ENCODE measurements at regions not wholly inside any gene's neighbourhood (a gene's known extent, or its start where the extent isn't known, plus 50 kb on each side); places are given as distances from the start of the nearest gene placed in this dataset.

DNA sequence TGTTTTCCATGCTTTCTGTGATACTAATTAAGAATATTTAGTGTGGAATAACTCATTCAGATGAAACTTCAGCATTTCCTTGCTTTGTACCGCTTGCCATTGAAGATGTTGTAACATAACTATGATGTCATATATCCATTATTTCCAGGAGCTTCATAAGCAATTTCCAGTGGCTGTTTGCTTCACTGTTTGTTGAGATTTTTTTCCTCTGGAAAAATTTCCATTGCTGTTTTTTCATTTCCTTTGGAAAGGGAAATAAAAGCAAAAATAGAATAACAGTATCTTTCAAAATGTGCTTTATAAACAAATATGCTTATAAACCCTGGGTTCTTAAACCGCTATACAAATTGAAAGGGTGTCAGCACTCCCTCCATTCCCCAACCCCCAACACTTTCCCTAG is 319.6 kb upstream of the SEMA6D start:
- Mint-ChIP-seq H3K27me3 (no peaks in the 10 kb centered on the region), H3K4me3 (no peak overlapping the region)

DNA sequence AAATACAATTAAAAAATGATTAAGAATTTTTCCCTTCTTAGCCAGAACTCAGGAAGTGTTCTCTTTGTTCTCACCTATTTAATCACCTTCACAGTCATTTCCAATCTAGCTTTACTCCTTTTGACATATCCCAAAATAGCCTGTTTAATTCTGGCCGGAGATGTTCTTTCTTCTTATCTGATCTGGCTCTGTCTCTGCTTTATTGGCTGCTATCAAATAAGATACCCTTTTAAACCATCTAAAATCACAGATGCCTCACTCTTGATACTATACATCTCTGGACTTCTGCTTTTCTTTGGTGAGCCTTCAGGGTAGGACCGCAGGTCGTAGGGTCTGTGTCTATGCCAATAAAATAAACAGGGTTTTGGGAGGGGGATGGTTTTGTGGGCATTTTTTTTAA is 319.2 kb upstream of the SEMA6D start:
- ATAC-seq (replicated peaks), result no peak
- H3K36me3 Mint-ChIP-seq (ENCODE audit: low read depth), result no peaks in the 10 kb centered on the region
- no peak overlapping the region for H3K4me3 Mint-ChIP-seq
- H3K27ac Mint-ChIP-seq, result no peak overlapping the region
- H3K4me1 Mint-ChIP-seq, result no peaks in the 10 kb centered on the region
- no peaks in the 10 kb centered on the region for H3K27me3 Mint-ChIP-seq
- H3K9me3 Mint-ChIP-seq, result no peaks in the 10 kb centered on the region

More for the DNA sequence above, 319.6 kb upstream of the SEMA6D start:
- no peaks in the 10 kb centered on the region for H3K4me1 Mint-ChIP-seq
- no peak overlapping the region for H3K27ac Mint-ChIP-seq
- H3K9me3 Mint-ChIP-seq, result no peaks in the 10 kb centered on the region
- no peaks in the 10 kb centered on the region for H3K36me3 Mint-ChIP-seq (ENCODE audit: low read depth)
- ATAC-seq (replicated peaks), result no peak

DNA sequence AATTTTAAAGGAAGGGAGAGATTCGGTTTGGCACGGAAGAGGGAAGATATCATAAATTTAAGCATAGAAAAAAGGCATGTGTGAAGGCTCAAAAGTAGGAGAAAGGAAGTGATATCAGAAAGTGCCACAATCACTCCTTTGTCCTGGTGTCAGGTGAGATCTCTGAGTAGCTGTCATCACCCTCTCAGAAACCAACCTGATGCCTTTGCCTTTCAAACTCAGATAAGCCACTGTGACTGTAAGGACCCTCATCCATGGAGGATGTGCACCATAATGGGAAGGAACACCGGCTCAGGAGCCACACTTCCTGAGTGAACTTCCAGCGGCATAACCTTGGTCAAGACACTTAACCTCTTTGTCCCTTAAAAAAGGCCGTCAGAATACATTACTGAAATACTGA is 318.7 kb upstream of the SEMA6D start:
- H3K36me3 Mint-ChIP-seq (ENCODE audit: low read depth), result no peaks in the 10 kb centered on the region
- H3K27ac Mint-ChIP-seq, result no peak overlapping the region
- H3K27me3 Mint-ChIP-seq, result no peaks in the 10 kb centered on the region
- no peak for ATAC-seq (replicated peaks)
- H3K4me1 Mint-ChIP-seq, result no peaks in the 10 kb centered on the region
- H3K4me3 Mint-ChIP-seq, result no peak overlapping the region
- no peaks in the 10 kb centered on the region for H3K9me3 Mint-ChIP-seq

DNA sequence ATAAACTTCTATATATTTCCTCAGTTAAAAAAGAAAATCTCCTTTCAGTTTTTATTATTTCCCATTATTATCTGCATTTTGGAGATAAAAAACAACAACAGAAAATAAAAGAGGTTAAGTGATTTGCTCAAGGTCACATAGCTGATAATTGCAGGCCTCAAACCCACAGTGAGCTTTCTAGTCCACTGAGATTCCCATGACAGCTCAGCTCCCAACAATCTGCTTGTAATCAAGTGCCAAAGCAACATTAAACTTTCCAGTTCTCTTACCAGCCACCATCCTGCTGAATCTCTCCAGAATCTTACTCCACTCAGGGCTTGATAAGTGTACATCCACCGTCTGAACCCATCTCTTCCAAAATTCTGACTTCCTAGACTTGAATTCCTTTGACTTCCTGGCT is 318.2 kb upstream of the SEMA6D start:
- H3K9me3 Mint-ChIP-seq, result no peaks in the 10 kb centered on the region
- no peak overlapping the region for H3K4me3 Mint-ChIP-seq
- H3K36me3 Mint-ChIP-seq (ENCODE audit: low read depth), result no peaks in the 10 kb centered on the region
- no peaks in the 10 kb centered on the region for H3K4me1 Mint-ChIP-seq
- ATAC-seq (replicated peaks), result no peak
- no peaks in the 10 kb centered on the region for H3K27me3 Mint-ChIP-seq
- no peak overlapping the region for H3K27ac Mint-ChIP-seq

DNA sequence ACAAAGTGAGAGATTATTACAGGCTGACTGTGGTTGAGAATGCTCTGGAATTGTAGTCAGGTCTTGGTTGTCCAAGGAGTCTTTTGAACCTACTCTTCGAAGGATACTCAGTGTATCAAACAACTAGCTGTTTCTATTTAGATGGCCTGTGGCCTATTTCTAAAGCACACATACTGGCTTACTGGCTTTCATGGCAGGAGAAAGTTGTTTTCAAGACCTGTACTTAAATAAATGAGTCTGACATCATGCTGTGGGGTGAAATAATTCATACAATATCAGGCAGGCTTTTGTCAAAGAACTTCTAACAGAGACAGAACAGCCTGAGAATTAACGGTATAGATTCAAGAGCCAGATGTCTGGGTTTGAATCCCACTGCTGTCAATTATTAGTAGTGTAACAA is 316.7 kb upstream of the SEMA6D start:
- ATAC-seq (replicated peaks), result no peak
- no peak overlapping the region for H3K4me3 Mint-ChIP-seq
- no peaks in the 10 kb centered on the region for H3K27me3 Mint-ChIP-seq
- no peaks in the 10 kb centered on the region for H3K4me1 Mint-ChIP-seq
- no peak overlapping the region for H3K27ac Mint-ChIP-seq
- H3K9me3 Mint-ChIP-seq, result no peaks in the 10 kb centered on the region
- no peaks in the 10 kb centered on the region for H3K36me3 Mint-ChIP-seq (ENCODE audit: low read depth)

DNA sequence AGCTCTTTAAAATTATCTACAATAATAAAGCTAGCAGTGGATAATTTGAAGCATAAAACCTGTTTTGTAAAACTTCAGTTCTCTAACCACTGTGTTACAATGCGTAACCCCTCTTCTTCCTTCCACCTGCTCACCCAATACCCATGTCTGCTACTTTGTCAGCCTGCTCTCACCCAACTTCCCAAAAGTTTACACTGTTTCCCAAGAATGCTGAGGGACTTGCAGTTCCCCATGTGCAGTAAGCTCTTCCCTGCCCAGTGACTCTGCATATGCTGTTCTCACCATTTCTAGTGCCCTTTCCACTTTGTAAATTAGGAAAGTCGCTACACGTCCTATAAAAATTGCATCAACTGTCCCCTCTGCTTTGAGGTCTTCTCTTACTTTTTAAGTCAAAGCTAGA is 315.9 kb upstream of the SEMA6D start:
- Mint-ChIP-seq H3K27me3 (no peaks in the 10 kb centered on the region), H3K36me3 (ENCODE audit: low read depth) (no peaks in the 10 kb centered on the region), H3K4me3 (no peak overlapping the region)

DNA sequence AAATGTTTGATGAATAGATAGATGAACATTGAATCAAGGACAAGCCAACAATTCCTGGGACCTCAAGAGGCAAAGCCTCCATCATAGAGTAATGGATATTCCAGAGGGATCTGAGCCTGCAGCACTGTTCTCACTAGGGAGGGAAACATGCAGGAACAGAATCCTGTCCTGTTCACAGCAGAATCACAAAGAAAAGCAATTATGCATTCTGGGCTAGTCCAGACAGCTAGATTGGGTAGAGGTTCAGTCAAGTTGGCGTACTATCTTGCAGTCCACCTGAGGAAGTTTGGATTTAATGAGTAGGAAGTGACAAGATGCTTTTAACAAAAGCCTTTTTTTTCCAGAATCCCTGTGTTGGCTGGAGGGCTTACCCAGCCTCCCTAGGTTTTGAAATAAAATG is 314.5 kb upstream of the SEMA6D start:
- H3K9me3 Mint-ChIP-seq, result no peaks in the 10 kb centered on the region
- no peak overlapping the region for H3K27ac Mint-ChIP-seq
- no peak for ATAC-seq (replicated peaks)
- H3K36me3 Mint-ChIP-seq (ENCODE audit: low read depth), result no peaks in the 10 kb centered on the region
- H3K4me1 Mint-ChIP-seq, result no peaks in the 10 kb centered on the region
- no peaks in the 10 kb centered on the region for H3K27me3 Mint-ChIP-seq
- no peak overlapping the region for H3K4me3 Mint-ChIP-seq

More for the DNA sequence above, 315.9 kb upstream of the SEMA6D start:
- ATAC-seq (replicated peaks), result no peak
- Mint-ChIP-seq H3K4me1 (no peaks in the 10 kb centered on the region), H3K9me3 (no peaks in the 10 kb centered on the region), H3K27ac (no peak overlapping the region)

DNA sequence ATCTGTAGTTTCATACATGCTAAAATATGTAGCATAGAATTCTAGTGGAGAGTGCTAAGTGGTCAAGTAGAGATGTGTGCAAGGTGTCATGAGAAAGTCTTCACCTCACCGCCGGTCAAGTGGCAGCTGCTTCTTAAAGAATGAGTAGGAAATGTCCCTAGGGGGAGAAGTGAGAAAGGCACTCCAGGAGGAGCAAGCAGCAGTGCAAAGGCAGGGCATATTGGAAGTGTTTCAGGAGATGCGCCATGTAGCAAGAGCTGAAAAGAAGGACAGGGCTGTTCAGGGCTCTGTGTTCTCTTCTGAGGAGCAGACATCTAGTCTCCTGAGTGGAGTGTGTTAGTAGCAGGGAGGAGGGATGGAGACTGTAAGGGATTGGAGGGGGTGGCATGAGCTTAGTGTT is 312.4 kb upstream of the SEMA6D start:
- no peak overlapping the region for H3K4me3 Mint-ChIP-seq
- H3K27ac Mint-ChIP-seq, result no peak overlapping the region
- H3K36me3 Mint-ChIP-seq (ENCODE audit: low read depth), result no peaks in the 10 kb centered on the region
- H3K9me3 Mint-ChIP-seq, result no peaks in the 10 kb centered on the region
- H3K27me3 Mint-ChIP-seq, result no peaks in the 10 kb centered on the region
- H3K4me1 Mint-ChIP-seq, result no peaks in the 10 kb centered on the region
- ATAC-seq (replicated peaks), result no peak

DNA sequence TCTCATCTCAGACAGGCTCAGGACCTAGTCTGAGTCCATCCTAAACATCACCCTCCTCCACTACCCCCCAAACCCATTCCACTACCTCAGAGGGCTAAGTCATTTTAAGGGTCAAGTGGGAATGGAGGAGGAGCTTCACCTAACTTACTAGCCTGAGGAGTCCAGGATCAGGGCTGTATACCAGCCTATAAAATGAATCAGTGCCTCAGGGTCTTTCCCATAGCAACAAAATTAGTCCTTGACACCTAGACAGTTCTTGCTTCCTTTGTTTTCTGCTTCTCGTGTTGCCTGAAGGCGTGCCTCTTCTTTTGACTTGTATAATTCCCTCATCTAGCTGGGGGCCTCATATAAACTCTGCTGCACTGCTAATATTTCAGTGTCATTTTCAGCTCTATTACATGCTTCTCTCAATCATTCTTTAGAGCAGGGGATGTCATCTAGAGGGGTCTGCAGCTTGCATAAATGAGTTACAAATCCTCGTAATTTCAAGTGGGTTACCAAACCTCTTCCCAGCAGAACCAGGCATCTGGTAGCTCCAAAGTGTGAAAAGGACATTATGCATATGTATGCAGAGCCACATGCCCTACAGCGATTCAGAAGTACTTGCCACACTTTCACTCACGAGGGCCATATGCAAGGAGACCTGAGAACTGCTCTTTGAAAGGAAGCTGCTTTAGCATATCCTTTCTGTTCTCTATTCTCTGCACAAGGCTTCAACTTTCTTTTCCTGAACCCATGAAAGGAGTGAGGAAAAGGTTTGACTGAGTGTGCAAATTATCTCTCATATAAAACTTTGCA is 311.7 kb upstream of the SEMA6D start:
- ATAC-seq (replicated peaks), result no peak
- Mint-ChIP-seq H3K27me3 (no peaks in the 10 kb centered on the region), H3K27ac (no peak overlapping the region), H3K4me3 (no peak overlapping the region), H3K36me3 (ENCODE audit: low read depth) (no peaks in the 10 kb centered on the region), H3K9me3 (no peaks in the 10 kb centered on the region), H3K4me1 (no peaks in the 10 kb centered on the region)

DNA sequence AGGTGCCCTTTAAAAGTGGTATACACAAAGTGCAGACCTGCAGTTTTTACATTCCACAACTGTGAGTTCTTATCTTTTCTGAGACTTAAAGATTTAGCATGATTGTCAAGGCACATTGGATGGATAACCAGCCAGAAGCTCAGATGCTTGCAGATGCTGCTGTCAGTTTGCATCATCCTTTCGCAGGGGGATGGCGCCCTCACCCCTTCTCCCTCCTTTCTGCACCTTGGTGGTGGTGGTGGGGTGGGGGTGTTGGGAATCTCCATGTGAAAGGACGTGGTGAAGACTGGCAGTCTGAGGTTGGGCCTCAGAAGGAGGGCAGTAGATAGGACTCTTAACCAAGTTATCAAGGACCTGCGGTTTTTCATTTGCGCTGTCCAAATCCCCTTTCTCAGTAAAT is 309.6 kb upstream of the SEMA6D start:
- Mint-ChIP-seq H3K36me3 (ENCODE audit: low read depth) (no peaks in the 10 kb centered on the region), H3K4me3 (no peak overlapping the region), H3K27ac (no peak overlapping the region), H3K9me3 (peaks cover 3% of the 10 kb centered on the region), H3K27me3 (no peaks in the 10 kb centered on the region), H3K4me1 (no peaks in the 10 kb centered on the region)
- no peak for ATAC-seq (replicated peaks)

DNA sequence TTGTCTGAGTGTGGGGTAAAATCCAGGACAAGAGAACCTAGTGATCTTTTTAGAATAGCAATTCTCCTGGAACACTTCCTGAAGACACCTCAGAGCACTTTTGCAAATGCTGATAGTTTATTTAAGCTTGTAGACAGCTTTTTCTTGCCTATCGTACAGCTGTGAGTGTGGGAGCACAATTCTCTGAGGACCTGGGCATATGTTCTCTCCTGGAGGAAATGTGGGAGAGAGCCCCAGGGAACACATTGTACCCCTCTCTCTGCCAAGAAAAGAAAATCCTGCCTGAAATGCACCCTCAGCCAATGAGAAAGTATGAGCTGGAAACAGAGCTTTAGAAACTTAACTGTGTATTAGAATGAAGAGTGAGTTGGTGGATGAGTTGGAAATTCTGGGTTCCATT is 308.3 kb upstream of the SEMA6D start:
- no peak for ATAC-seq (replicated peaks)
- no peak overlapping the region for H3K27ac Mint-ChIP-seq
- H3K9me3 Mint-ChIP-seq, result peaks cover 3% of the 10 kb centered on the region
- no peaks in the 10 kb centered on the region for H3K27me3 Mint-ChIP-seq
- H3K36me3 Mint-ChIP-seq (ENCODE audit: low read depth), result no peaks in the 10 kb centered on the region
- H3K4me3 Mint-ChIP-seq, result no peak overlapping the region
- no peaks in the 10 kb centered on the region for H3K4me1 Mint-ChIP-seq

DNA sequence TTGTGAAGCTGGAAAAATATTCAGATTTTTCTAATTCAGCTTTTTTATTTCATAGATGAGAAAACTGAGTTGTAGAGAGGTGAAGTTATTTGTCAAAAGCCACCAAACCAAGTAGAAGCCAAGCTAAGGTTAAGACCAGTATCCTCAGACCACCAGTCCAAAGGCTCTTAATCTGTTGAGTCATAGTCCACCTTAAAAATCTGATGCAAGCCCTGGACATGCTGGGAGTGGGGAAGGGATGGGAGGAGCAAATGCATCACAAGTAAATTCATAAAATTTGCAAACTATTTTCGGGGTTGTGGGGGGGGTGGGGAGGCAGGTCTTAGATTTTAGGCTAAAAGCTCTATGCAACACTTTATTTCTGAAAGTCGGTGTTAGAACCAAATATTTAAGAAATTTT is 307.7 kb upstream of the SEMA6D start:
- Mint-ChIP-seq H3K4me3 (no peak overlapping the region), H3K4me1 (no peaks in the 10 kb centered on the region), H3K9me3 (peaks cover 3% of the 10 kb centered on the region), H3K27ac (no peak overlapping the region), H3K27me3 (no peaks in the 10 kb centered on the region), H3K36me3 (ENCODE audit: low read depth) (no peaks in the 10 kb centered on the region)
- no peak for ATAC-seq (replicated peaks)

DNA sequence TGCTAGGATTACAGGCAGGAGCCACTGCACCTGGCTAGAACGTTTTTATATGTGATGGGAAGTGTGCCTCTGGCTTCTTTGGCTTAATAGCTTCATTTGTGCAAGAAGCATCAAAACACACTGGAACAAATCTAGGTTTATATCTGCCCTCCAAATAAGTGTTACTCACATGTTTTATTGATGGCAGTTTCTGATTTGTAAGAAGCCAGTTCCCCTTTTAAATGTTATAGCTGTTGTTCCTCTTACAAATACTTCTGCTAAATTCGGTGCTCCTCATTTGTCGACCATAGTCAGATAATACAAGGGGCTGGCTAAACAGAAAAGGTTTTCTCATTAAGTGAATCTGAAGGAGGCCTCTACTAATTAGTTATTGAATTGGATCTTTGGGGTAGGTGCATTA is 307.1 kb upstream of the SEMA6D start:
- no peaks in the 10 kb centered on the region for H3K4me1 Mint-ChIP-seq
- no peak overlapping the region for H3K27ac Mint-ChIP-seq
- H3K4me3 Mint-ChIP-seq, result no peak overlapping the region
- no peak for ATAC-seq (replicated peaks)
- H3K27me3 Mint-ChIP-seq, result no peaks in the 10 kb centered on the region
- no peaks in the 10 kb centered on the region for H3K36me3 Mint-ChIP-seq (ENCODE audit: low read depth)
- H3K9me3 Mint-ChIP-seq, result peaks cover 3% of the 10 kb centered on the region

DNA sequence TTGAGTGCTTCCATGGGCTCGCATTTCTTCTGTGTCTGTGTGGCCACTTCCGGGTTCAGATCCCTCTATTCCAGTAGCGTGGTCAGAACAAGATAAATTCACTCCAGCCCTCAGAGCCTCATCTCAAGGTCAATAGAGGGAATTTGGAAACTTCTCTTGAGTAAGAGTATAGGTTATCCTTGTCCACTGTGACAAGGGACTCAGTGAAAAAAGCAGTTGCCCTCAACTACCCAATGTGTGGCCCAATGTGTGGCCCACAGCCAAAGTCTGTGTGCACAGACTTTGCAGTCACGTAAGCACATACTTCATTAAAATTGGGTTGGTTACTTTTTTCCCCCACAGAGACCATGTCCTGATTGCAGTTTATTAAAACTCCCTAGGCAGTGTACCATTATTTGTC is 305.6 kb upstream of the SEMA6D start:
- Mint-ChIP-seq H3K27ac (no peak overlapping the region), H3K27me3 (no peaks in the 10 kb centered on the region), H3K4me3 (no peak overlapping the region), H3K36me3 (ENCODE audit: low read depth) (no peaks in the 10 kb centered on the region), H3K4me1 (no peaks in the 10 kb centered on the region), H3K9me3 (peaks cover 3% of the 10 kb centered on the region)
- ATAC-seq (replicated peaks), result no peak

DNA sequence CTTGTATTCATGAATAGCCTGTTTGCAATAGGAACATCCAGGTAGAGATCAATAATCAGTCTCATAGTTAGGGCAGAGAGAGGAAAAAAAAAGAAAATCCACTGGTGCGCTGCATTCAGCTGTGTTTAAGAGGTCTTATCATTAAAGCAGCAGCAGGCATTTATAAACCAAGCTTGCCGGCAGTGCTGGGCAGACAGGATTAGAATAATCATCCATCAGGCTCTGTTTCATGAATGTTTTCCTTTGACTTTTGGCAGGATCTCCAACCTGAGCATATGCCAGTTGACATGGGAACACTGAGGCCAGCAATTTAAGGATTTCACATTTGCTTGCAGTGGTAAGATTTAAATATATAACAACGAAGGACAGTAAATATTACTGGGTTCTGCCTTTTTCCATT is 305.2 kb upstream of the SEMA6D start:
- Mint-ChIP-seq H3K27ac (no peak overlapping the region), H3K4me3 (no peak overlapping the region), H3K27me3 (no peaks in the 10 kb centered on the region), H3K4me1 (no peaks in the 10 kb centered on the region), H3K36me3 (ENCODE audit: low read depth) (no peaks in the 10 kb centered on the region), H3K9me3 (peaks cover 3% of the 10 kb centered on the region)
- no peak for ATAC-seq (replicated peaks)

DNA sequence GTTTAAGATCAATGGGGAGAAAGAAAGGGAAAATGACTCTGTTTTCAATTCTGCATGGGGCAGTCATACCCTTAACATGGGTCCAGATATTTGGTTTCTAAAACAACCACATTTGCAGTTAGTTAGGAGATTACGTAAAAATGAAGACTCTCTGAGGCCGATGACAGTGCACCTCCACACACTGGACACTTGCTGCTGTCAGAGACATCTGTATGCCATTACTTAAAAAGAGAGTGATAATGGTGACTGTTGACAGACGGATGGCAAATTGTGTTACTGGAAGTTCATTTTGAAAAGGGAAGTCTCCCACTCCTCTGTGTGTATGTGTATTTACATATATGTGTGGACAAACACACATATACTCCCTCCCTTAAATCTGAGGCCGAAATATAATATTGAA is 304.5 kb upstream of the SEMA6D start:
- H3K4me3 Mint-ChIP-seq, result no peak overlapping the region
- peaks cover 3% of the 10 kb centered on the region for H3K9me3 Mint-ChIP-seq
- H3K36me3 Mint-ChIP-seq (ENCODE audit: low read depth), result no peaks in the 10 kb centered on the region
- H3K27ac Mint-ChIP-seq, result no peak overlapping the region
- H3K4me1 Mint-ChIP-seq, result no peaks in the 10 kb centered on the region
- ATAC-seq (replicated peaks), result no peak
- no peaks in the 10 kb centered on the region for H3K27me3 Mint-ChIP-seq
